Left cardiac atrium (tissue), 4 donors: ENCODE measurements at regions not wholly inside any gene's neighbourhood (a gene's known extent, or its start where the extent isn't known, plus 50 kb on each side); places are given as distances from the start of the nearest gene placed in this dataset.

Source experiments
- ATAC-seq, 2 donors: fragments of 200-7000 bp; cut with Tn5 transposase; one replicate each; pipeline ENCODE4 v1.9.1; 2020; ENCODE audit warnings: mild to moderate bottlenecking in 2 of 2, moderate library complexity in 2 of 2
- DNase-seq: peaks from one replicate; pipeline ENCODE4 v3.0.0-alpha.2; 2020
- intact Hi-C, 2 donors: fragments of 100-400 bp; cut with DNase I; formaldehyde crosslinking; loops; one replicate each; pipeline versions ENCODE4 v1.14.1 to v1.15.1; 2022 to 2023
- donor health status: DM: no; HTN: yes; CAD: no.
- donor health status: DM: no; HTN: yes; CAD: no; lungs with severe emphysema.
- donor health status: DM: yes; HTN: yes; CAD: no.
- donor health status: Dilated cardiomyopathy.

DNA sequence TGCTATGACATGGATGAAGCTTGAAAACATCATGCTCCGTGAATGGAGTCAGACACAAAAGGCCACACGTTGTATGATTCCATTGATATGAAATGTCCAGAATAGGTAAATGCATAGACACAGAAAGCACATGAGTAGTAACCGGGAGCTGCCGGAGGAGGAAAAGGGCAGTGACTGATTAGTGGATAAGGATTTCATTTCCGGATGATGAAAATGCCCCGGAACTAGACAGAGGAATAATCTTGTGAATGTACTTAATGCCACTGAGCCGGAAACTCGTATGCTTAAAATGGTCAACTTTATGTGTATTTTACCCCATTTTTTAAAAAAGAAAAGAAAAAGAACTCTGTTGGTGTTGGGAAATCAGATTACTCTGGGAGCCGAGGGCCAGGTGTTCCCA, 112.7 kb upstream of the FAM9B start:
- intact Hi-C loops, result no loop called here
- no peak for DNase-seq
- no peak for ATAC-seq

DNA sequence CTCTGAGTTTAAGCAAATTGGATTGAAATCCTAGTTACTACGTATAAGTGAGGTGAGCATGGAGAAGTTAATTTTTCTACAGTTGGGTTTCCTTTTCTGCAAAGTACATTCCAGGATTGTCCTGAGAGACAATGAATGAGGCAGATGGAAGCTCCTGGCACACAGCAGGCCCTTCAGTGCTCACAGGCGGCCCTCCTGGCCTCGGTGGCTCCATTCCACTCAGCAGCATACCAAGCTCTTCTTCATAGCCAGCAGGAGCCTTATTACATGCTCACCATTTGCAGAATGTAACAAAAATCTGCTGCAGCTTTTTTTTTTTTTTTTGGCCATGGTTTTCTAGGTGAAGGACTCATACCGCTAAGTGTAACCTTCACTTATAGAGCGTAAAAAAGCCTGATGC, 113.2 kb upstream of the FAM9B start:
- DNase-seq, result no peak
- ATAC-seq, result no peak
- intact Hi-C loops, result no loop called here

DNA sequence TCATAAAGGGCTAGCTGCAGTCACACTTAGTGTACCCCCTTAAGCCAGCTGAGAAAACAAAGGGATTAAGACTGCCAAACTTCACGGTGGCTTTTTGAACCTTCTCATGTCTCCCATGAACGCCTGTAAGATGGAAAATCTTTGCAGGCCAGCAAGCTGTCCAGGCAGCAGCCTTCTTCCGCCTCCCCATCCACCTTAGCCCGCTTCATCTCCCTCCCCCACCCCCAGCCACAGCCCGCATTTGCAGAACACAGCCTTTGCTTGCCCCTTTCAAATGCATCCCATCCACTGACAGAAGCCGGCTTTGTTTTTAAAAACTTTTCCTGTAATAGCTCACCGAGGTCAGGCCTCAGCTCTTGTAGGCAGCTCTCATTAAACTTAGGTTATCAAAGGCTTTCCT, 113.8 kb upstream of the FAM9B start:
- ATAC-seq (no peak), DNase-seq (no peak)
- intact Hi-C loops, result no loop called here

DNA sequence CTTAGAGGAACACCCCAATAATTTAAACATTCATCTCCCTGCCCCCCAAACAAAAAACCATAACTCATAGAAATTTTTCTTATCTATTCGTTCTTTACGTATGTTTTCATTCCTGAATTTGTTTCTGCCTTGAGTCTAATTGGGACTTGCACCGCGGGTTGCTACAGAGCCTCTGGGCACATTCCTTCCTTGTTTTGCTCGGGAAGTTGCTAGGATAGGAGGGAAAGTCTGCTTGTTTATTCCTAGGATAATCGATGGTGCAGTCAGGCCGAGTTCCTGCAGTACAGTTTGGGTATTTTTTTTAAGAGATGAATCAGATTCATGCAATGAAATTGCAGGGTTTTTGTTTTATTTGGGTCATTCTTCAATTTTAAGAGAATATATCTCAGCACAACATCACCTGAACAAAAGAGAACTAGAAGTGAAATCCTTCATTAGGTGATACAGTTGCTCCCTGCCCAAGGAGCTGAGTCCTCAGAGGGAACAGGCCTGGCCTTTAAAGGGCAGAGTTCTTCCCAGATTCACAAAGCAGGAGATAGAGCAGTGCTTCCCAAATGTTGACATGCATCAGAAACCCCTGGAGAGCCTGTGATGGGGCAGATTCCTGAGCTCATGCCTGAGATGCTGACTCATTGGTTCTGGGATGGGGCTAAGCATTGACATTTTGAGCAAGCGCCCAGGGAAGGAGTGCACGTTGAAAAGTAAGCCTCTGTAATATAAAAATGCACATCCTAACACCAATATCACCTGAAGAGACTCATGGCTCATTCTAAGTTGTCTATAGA, 114.9 kb upstream of the FAM9B start:
- no peak for DNase-seq
- intact Hi-C loops, result no loop called here
- ATAC-seq, result peak in 1 of 2 donors; percentile 66

DNA sequence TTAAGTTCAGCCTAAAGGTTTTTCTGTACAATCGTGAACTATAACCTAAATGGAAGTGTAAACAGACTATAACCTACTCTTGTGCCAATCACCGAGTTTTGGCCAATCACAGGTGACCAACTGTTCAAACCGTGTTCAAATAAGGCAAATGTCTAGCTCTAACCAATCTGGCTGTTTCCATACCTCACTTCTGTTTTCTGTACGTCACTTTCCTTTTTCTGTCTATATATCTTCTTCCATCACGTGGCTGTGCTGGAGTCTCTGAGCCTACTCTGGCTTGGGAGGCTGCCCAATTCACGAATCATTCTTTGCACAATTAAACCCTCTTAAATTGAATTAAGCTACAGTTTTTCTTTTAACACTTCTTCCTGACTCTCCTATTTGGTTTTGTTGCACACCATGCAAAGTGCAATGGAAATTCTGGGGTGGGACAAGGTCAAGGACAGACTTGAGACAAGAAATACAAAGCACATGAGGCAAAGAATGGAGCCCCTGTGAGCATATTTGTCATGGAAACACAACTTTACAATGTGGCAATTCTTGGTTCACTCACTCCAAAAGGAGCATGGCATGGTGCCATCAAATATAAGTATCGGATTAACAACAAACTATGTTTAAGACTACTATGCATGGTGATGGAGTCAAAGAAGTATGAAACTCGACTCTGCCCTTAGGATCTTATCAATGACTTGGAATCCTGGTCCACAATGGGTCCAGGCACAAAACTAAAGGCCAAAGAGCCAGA, 115.7 kb upstream of the FAM9B start:
- intact Hi-C loops, result no loop called here
- DNase-seq (no peak), ATAC-seq (no peak)

DNA sequence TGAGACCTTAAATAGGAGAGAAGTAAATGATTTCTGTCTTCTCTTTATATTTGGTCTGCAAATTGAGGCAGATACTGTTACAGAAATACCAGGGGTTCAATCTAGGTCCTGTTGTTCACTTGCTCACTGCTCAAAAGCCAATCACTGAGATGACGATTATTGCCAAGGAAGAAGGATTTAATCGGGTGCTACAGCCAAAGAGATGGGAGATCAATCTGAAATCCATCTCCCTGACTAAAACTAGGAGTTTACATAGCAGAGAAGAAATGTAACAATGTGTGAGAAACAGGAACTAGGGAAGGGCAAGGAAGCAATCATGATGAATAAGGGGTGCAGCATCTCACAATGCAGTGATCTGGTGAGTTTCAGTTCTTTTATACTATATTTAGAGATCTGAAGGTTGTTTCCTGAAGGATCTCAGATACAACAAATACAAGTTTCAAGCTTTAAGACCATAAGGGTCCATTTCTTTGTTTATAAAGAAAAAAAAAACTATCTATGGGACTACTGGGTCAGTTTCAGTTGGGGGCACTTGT, 117.9 kb upstream of the FAM9B start:
- DNase-seq (no peak), ATAC-seq (no peak)
- intact Hi-C loops, result no loop called here

DNA sequence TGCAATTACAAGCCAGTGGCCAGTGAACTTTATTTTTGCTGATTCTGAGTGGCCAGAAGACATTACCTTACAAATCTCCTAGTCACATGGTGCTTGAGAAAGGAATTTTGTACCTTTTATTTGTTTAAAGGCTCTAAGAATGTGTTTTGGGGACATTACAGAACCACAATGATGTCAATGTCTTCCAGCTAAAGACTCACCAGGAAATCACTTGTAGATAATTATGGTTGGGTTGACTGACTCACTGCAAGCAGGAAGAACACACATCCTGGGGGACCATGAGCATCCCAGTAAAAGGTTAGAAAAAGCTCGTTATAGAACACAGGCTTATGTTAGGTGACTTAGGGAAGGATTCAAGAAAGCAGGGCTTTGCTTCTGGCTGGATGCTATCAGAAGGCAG, 119.4 kb upstream of the FAM9B start:
- intact Hi-C loops, result no loop called here
- DNase-seq (no peak), ATAC-seq (no peak)

DNA sequence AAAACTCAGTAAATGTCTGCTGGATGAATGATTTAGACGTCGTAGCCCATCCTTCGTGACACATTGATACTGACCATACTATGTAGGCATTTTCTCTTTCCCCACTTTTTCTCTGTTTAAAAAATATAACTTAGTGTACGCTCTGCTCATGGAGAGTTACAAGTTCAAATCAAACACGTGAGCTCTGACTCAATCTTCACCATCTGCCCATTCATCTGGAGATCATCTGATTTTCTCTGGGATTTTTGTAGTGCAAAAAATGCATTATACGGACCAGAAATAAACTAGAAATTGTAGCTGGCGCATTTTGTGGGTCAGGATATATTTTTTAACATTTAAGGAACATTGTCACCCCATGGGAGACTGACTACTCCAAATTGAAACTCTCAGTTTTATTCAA, 124.7 kb upstream of the FAM9B start:
- DNase-seq (no peak), ATAC-seq (no peak)
- intact Hi-C loops, result no loop called here

DNA sequence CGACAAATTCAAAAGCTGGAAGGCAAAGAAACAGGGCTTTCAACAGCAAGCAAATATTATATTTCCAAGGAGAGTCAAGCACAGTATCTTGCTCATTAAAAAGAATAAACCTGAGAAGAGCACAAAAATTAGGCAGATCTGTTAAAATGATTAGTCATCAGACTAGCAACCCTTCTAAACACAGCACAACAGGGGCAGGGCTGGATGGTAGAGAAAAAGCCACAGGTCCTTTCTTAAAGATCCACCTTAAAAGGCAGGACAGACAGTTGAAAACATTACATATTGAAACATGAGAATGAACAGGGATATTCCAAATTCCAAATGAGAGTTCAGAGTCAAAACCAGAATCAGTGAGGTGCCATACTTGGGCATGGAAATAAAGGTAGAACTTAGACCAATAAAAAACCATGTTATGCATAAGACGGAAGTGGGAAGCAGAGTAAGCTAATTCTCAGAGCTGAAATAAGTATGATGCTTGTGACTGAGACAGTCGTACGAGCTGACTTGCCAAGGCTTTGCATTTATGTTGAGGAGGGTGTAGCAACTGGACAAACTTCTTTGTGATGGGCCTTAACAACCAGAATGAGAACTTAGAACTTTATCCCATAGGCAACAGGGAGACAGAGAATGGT, 126.9 kb upstream of the FAM9B start:
- DNase-seq, result no peak
- no peak for ATAC-seq
- intact Hi-C loops, result no loop called here

DNA sequence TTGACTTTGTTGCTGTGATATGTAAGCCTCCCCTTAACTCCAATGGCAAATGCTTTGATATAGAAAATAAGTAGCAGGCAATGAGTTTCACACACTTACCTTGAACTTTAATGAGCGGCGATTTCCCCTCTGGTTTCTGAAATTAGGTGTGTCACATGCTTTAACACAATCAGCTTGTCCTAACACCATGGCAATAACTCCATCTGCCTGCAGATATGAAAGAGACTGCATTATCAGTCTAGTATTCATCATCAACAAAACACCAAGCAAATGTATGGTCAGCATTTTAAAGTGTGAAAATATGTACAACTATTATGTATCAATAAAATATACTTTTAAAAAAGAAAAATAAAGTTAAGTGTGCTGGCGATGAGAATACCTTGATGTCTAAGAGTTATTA, 128.8 kb upstream of the FAM9B start:
- intact Hi-C loops, result no loop called here
- DNase-seq (no peak), ATAC-seq (no peak)

DNA sequence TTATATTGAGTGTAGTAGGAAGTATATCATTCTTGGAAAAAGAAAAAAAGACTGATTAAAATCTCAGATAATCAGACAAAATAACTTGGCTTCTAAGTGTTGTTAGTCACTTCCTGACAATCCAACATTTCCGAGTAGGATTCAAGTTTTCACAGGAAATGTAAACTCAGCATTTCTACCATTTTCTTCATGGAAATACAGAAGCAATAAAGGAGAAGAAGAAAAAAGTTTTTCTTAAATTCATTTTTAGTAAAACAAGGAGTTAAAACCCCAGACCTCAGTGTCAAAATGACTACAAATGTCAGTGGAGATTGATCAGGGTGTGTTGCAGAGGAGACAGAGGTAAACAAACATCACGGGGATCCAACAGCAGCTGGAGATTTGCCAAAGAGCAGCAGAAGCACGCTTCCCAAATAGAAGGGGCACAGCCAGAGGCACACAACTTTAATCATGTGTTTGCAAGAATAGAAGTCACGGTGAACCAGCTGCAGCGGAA, 129.3 kb upstream of the FAM9B start:
- intact Hi-C loops, result no loop called here
- ATAC-seq, result no peak
- no peak for DNase-seq

DNA sequence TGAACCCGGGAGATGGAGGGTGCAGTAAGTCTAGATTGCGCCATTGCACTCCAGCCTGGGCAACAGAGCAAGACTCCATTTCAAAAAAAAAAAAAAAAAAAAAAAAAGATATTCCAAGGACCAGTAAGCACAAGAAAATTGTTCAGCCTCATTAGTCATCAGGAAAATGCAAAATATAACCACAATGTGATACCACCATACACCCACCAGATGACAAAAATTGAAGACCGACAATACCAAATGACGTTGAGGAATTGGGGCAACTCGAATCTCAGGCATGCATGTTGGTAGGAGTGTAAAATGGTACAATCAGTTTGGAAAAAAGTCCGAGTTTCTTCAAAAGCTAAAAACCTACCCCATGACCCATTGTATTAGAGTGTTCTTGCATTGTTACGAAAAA, 130.2 kb upstream of the FAM9B start:
- no peak for ATAC-seq
- intact Hi-C loops, result no loop called here
- DNase-seq, result no peak

DNA sequence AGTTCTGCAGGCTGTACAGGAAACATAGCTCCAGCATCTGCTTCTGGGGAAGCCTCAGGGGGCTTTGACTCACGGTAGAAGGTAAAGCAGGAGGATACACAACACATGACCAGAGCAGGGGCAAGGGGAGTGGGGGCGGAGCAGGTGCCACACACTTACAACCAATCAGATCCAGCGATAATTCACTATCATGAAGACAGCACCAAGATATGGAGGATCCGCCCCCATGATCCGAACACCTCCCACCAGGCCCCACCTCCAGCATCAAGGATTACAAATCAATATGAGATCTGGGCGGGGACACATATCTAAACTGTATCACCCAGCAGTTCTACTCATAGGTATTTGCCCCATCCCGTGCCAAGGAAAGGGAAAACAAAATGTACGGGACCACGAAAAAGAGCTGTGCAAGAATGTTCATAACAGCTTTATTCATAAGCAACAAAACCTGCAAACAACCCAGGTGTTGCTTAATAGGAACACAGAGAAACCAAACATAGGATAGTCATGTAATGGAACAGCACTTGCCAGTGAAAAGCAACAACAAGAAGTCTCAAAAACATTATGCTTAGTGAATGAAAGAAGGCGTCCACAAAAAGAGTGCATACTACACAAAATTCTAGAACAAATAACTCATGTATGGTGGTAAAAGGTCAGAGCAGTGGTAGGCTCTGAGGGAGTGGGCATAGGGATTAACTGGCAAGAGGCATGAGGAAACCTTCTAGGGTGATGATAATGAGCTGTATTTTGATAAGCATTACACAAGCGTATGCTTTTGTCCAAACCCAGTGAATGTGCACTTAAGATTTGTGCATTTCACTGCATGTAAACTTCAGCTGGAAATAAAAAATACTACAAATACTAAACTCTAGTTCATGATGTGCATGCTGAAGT, 130.9 kb upstream of the FAM9B start:
- intact Hi-C loops, result no loop called here
- DNase-seq, result no peak
- ATAC-seq, result no peak

DNA sequence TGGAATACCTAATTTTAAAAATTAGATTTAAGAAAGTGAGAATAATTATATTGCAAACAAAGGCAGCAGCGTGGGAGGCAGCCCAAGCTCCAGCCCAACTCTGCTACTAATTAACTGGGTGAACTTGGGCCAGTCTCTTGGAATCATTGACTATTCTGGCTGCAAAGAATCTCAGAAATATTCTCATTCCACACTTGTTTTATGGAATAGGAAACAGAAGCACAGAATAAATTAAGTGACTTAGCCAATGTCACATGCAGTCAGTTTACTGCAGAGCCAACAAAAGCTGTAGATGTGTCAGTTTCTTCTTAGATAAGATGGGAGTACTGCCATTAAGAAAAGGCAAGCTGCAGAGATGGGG, 132.6 kb upstream of the FAM9B start:
- ATAC-seq (no peak), DNase-seq (no peak)
- intact Hi-C loops, result no loop called here

DNA sequence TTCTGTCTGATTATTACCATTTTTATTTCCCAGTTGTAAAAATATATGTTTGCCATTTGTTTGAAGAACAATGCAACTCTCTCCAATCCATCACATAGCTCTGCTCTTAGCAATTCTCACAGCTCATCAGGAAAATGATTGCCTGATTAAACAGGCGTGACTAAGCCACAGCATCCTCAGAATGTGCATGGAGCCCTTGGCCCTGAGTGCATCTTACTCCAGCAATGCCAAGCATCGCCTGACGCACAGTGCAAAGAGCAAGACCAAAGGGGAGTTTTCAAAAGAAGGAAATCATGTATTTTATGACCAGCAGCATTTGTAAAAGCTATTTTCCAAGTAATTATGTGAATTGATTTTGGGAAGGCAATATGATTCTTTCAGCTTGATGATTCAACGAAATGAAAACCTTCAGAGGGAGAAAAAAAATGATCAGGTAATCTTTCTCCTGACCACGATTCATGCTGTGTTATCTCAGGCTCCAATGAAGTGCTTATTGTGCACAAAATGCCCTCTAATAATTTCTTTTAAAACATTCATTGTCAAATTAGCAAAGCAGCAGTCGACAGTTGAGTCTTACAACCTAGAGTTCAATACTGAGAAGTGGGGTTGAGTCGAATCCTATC, 138.0 kb upstream of the FAM9B start:
- DNase-seq (no peak), ATAC-seq (no peak)
- intact Hi-C loops, result no loop called here

DNA sequence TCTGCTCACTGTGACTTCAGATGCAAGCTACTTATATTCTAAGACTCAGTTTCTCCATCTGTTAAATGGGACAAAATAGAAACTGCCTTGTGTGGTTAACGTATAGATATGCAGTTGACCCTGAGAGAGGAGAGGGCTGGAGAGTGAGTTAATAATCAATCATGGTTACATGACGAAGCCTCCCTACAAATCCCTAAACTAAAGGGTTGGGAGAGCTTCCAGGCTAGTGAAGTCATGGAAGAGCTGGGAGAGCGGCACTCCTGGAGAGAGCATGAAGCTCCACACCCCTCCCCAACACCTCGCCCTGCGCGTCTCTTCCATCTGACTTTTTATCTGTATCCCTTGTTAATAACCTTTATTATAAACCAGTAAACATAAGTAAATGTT, 138.5 kb upstream of the FAM9B start:
- no peak for ATAC-seq
- intact Hi-C loops, result no loop called here

DNA sequence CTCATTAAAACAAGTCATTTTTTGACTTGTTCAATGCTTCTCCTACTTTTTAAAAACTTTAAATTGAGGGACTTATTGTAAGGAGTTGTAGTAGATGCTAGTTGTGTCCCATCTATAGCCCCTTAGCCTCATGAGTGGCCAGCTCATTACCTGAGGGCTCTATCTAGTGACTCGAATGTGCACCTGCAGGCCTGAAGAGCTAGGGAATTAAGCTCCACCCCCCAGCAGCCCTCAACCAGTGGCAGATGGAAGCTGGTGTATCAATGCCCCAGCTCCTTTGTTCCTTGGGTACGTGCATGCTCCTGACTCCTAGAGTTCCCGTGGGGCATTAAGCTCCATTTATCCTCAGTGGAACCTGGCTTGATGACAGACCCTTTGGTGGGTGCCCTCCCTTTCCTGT, 146.7 kb upstream of the FAM9B start:
- DNase-seq, result no peak
- intact Hi-C loops, result no loop called here
- no peak for ATAC-seq

More for the DNA sequence above, 138.5 kb upstream of the FAM9B start:
- DNase-seq, result no peak

DNA sequence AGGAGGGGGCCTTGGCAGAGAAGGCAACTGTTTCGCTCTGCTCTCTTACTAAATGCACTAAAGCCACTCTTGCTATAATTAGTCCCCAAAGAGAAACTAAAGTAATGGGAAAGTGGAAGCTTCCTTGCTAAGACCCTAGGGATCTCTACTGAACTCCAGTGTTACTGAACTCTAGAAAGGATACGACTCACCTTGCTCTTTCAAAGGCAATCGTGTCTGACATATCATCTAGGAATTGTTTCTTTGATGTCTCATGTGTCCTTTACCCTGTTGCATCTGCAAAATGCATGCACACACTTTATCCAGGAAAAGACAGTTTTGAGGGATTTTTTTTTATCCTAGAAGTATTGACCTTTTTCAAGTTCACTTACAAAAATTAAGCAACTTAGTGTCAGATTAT, 148.1 kb upstream of the FAM9B start:
- intact Hi-C loops, result no loop called here
- ATAC-seq, result no peak
- no peak for DNase-seq

DNA sequence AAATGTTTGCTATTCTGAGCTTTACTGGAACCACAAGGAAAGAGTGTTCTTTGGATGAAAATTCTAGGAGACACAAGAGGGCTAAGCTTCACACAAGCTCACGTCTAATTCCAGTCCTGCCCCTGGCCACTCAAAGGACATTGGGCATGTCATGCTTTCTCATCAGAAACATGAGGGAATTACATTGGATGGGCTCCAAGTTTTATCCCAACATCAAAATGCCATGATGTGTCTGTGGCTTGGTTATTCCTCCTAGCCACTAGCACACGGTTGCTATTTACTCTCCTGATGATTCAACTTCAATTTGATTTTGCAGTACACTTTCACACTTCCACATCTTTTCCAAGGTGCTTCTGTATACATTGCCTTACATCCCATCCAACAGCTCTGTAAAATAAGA, 149.6 kb upstream of the FAM9B start:
- intact Hi-C loops, result no loop called here
- ATAC-seq (no peak), DNase-seq (no peak)
